ENCODE measurements at regions not wholly inside any gene's neighbourhood (a gene's known extent, or its start where the extent isn't known, plus 50 kb on each side); places are given as distances from the start of the nearest gene placed in this dataset.

DNA sequence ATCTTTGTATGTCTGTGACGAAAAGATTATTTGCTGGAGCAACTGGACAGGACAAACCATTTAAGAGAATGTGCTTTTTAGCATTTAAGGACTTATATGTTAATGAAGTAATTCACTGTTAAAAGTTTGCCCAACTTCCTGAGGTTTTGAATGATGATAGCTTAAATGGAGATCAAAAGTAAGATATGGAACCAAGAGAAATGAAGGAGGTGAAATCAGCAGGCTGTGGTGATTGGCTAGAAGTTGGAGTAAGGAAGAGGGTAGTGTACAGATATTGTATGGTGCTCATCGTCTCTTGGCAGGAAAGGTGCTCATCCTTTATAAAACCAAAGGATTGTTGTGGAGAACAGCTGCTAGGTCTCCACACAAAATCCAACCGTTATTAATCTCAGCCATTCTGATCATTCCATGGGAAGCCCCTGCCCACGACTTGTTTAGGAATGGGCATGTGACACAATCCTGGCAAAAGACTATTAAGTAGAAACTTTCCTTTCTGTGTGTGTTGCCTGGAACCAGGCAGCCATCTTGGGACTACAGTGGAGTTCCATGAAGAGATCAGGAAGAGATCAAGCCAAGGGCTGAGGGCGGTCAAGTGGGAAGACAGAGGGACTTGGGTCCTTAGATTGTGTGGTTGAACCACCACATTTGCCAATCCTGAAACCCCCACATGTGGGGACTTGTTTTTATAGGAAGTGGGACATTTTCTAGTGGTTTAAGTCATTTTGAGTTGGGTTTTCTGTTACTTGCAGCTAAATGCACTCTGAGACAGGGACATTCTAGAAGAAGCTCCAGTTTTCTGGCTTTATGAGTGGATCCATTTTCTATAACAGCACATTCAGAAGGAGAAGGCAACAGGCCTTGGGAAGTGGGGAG lies 56.8 kb upstream of the CHST11 start:
- ChIA-PET POLR2A (no interaction called here), CTCF (no interaction called here)
- DNase-seq (ENCODE audit: extremely low spot score), result no peak
- TF ChIP-seq ZNF384 (IDR thresholded peaks at IDR 0.05) (no peak), SP1 (IDR thresholded peaks at IDR 0.05) (no peak), LEF1 (IDR thresholded peaks at IDR 0.05; ENCODE audit: borderline replicate concordance) (no peak), ARNT (IDR thresholded peaks at IDR 0.05) (no peak), FOXA1 (IDR thresholded peaks at IDR 0.05) (no peak), HDGF (IDR thresholded peaks at IDR 0.05; ENCODE audit: borderline replicate concordance) (no peak), TARDBP (IDR thresholded peaks at IDR 0.05) (no peak), CTBP1 (IDR thresholded peaks at IDR 0.05; ENCODE audit: borderline replicate concordance) (no peak), NFRKB (IDR thresholded peaks at IDR 0.05) (no peak), BHLHE40 (IDR thresholded peaks at IDR 0.05; ENCODE audit: borderline replicate concordance) (no peak), ELF4 (IDR thresholded peaks at IDR 0.05) (no peak), FOXK2 (IDR thresholded peaks at IDR 0.05) (no peak), FOXM1 (IDR thresholded peaks at IDR 0.05; ENCODE audit: borderline replicate concordance) (no peak), SUZ12 (IDR thresholded peaks at IDR 0.05) (no peak)
- TF ChIP-seq, protein P1, sequence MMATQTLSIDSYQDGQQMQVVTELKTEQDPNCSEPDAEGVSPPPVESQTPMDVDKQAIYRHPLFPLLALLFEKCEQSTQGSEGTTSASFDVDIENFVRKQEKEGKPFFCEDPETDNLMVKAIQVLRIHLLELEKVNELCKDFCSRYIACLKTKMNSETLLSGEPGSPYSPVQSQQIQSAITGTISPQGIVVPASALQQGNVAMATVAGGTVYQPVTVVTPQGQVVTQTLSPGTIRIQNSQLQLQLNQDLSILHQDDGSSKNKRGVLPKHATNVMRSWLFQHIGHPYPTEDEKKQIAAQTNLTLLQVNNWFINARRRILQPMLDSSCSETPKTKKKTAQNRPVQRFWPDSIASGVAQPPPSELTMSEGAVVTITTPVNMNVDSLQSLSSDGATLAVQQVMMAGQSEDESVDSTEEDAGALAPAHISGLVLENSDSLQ (IDR thresholded peaks at IDR 0.05), result no peak

DNA sequence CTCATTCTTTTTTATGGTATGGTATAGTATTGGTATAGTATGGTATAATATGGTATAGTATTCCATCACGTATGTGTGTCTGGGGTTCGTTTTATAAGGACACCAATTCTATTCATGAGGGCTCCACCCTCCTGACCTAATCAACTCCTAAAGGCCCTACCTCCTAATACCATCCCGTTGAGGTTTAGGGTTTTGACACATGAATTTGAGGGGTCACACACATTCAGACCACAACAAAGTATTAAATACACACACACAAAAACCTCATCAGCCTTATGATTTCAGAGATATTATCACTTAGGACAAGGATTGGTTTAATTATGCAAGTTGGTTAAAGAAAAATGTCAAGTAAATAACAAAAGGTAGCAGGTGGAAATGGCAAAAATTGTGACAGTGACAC lies 54.1 kb upstream of the CHST11 start:
- TF ChIP-seq FOXM1 (IDR thresholded peaks at IDR 0.05; ENCODE audit: borderline replicate concordance), result no peak
- no peak for TF ChIP-seq ARNT (IDR thresholded peaks at IDR 0.05)
- TF ChIP-seq ELF4 (IDR thresholded peaks at IDR 0.05), result no peak
- TF ChIP-seq FOXK2 (IDR thresholded peaks at IDR 0.05), result no peak
- no peak for TF ChIP-seq CTBP1 (IDR thresholded peaks at IDR 0.05; ENCODE audit: borderline replicate concordance)
- no peak for TF ChIP-seq HDGF (IDR thresholded peaks at IDR 0.05; ENCODE audit: borderline replicate concordance)
- no peak for TF ChIP-seq ZNF384 (IDR thresholded peaks at IDR 0.05)
- TF ChIP-seq LEF1 (IDR thresholded peaks at IDR 0.05; ENCODE audit: borderline replicate concordance), result no peak
- no peak for TF ChIP-seq NFRKB (IDR thresholded peaks at IDR 0.05)
- TF ChIP-seq SUZ12 (IDR thresholded peaks at IDR 0.05), result no peak
- TF ChIP-seq FOXA1 (IDR thresholded peaks at IDR 0.05), result no peak
- TF ChIP-seq, protein P1 (IDR thresholded peaks at IDR 0.05), result no peak
- no peak for TF ChIP-seq BHLHE40 (IDR thresholded peaks at IDR 0.05; ENCODE audit: borderline replicate concordance)
- no peak for TF ChIP-seq TARDBP (IDR thresholded peaks at IDR 0.05)
- ChIA-PET POLR2A (no interaction called here), CTCF (no interaction called here)
- DNase-seq (ENCODE audit: extremely low spot score), result no peak

DNA sequence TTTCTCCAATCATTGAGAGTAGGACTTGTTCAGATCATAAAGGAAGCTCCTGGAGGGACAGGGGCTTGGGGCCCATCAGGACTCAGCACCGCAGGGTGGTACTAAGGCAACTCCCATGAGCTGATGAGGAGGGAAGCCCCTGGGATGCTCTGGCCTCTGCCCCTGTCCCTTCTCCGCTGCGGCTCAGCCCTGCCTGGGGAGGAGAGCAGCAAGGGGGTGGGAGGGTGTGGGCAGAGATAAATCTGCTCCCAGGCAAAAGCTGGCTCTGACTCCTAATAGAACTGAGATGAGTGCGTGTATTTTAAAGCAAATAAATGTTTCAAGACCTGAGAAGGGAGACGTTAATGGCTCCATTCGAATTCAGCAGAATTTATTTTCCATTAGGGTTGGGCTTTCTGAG lies 52.0 kb upstream of the CHST11 start:
- ChIA-PET CTCF (no interaction called here), POLR2A (no interaction called here)
- no peak for DNase-seq (ENCODE audit: extremely low spot score)
- TF ChIP-seq FOXM1 (IDR thresholded peaks at IDR 0.05; ENCODE audit: borderline replicate concordance), result no peak
- TF ChIP-seq FOXA1 (IDR thresholded peaks at IDR 0.05), result no peak
- no peak for TF ChIP-seq HDGF (IDR thresholded peaks at IDR 0.05; ENCODE audit: borderline replicate concordance)
- TF ChIP-seq CTBP1 (IDR thresholded peaks at IDR 0.05; ENCODE audit: borderline replicate concordance), result no peak
- TF ChIP-seq NFRKB (IDR thresholded peaks at IDR 0.05), result no peak
- TF ChIP-seq, protein P1 (IDR thresholded peaks at IDR 0.05), result no peak
- no peak for TF ChIP-seq SP1 (IDR thresholded peaks at IDR 0.05)
- no peak for TF ChIP-seq ELF4 (IDR thresholded peaks at IDR 0.05)
- TF ChIP-seq LEF1 (IDR thresholded peaks at IDR 0.05; ENCODE audit: borderline replicate concordance), result no peak
- TF ChIP-seq L3MBTL2 (conservative IDR thresholded peaks at IDR 0.05), result no peak
- no peak for TF ChIP-seq FOXK2 (IDR thresholded peaks at IDR 0.05)
- no peak for TF ChIP-seq ZNF384 (IDR thresholded peaks at IDR 0.05)
- TF ChIP-seq ARNT (IDR thresholded peaks at IDR 0.05), result no peak
- no peak for TF ChIP-seq SUZ12 (IDR thresholded peaks at IDR 0.05)
- TF ChIP-seq TARDBP (IDR thresholded peaks at IDR 0.05), result no peak
- no peak for TF ChIP-seq BHLHE40 (IDR thresholded peaks at IDR 0.05; ENCODE audit: borderline replicate concordance)

DNA sequence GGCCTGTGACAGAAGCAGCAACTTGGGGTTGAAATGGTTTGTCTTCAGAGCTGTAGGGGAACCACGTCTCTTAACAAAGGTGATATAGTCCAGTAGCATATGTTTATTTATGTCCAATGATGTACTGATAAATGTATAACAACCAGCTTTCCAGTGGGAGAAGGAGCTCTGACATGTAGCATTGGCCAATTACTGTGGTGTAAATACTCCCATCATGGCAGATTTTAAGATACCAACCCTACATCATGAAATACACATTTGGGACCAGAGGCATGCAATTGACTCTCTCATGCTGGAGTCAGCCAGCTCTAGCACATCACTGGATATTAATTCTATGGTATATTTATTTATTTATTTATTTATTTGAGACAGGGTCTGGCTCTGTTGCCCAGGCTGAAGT lies 50.6 kb upstream of the CHST11 start:
- TF ChIP-seq L3MBTL2 (conservative IDR thresholded peaks at IDR 0.05), result no peak
- TF ChIP-seq, protein P1 (IDR thresholded peaks at IDR 0.05), result no peak
- no peak for DNase-seq (ENCODE audit: extremely low spot score)
- ChIA-PET POLR2A (no interaction called here), CTCF (interaction anchor here (0.6 kb wide), 1 partner anchor 25 kb away, joined by 3 read pairs; no protein-coding TSS in a partner anchor)

All from HEK293T (cell line).